ENCODE measurements at regions not wholly inside any gene's neighbourhood (a gene's known extent, or its start where the extent isn't known, plus 50 kb on each side); places are given as distances from the start of the nearest gene placed in this dataset.

- no peak for DNase-seq (ENCODE audit: extremely low read depth, low read depth)
Observed at GRCh38 chr2:217631115-217631514, 371.7 kb downstream of the TNS1 start.

- no peak for DNase-seq (ENCODE audit: extremely low read depth, low read depth)
Observed at GRCh38 chr2:217629347-217629746, 373.4 kb downstream of the TNS1 start.

GRCh38 chr2:217628061-217628460 is 374.7 kb downstream of the TNS1 start:
- no peak for DNase-seq (ENCODE audit: extremely low read depth, low read depth)

GRCh38 chr2:217626926-217627325 is 375.9 kb downstream of the TNS1 start:
- DNase-seq (ENCODE audit: extremely low read depth, low read depth) = no peak

- DNase-seq (ENCODE audit: extremely low read depth, low read depth) = no peak
Observed at GRCh38 chr2:217625557-217626169, 377.1 kb downstream of the TNS1 start.

GRCh38 chr2:217623281-217623912 is 379.4 kb downstream of the TNS1 start:
- no peak for DNase-seq (ENCODE audit: extremely low read depth, low read depth)

- no peak for DNase-seq (ENCODE audit: extremely low read depth, low read depth)
Observed at GRCh38 chr2:217622205-217623060, 380.4 kb downstream of the TNS1 start.

- no peak for DNase-seq (ENCODE audit: extremely low read depth, low read depth)
Observed at GRCh38 chr2:217621391-217621801, 381.4 kb downstream of the TNS1 start.

- no peak for DNase-seq (ENCODE audit: extremely low read depth, low read depth)
Observed at GRCh38 chr2:217618744-217619143, 384.1 kb downstream of the TNS1 start.

- DNase-seq (ENCODE audit: extremely low read depth, low read depth) = no peak
Observed at GRCh38 chr2:217617616-217618022, 385.2 kb downstream of the TNS1 start.

- no peak for DNase-seq (ENCODE audit: extremely low read depth, low read depth)
Observed at GRCh38 chr2:217616936-217617335, 385.9 kb downstream of the TNS1 start.

- DNase-seq (ENCODE audit: extremely low read depth, low read depth) = no peak
Observed at GRCh38 chr2:217615171-217615570, 387.6 kb downstream of the TNS1 start.

- DNase-seq (ENCODE audit: extremely low read depth, low read depth) = no peak
Observed at GRCh38 chr2:217614498-217614897, 388.3 kb downstream of the TNS1 start.

GRCh38 chr2:217614096-217614495 is 388.7 kb downstream of the TNS1 start:
- DNase-seq (ENCODE audit: extremely low read depth, low read depth) = no peak

- DNase-seq (ENCODE audit: extremely low read depth, low read depth) = no peak
Observed at GRCh38 chr2:217612920-217613319, 389.9 kb downstream of the TNS1 start.

GRCh38 chr2:217612211-217612610 is 390.6 kb downstream of the TNS1 start:
- DNase-seq (ENCODE audit: extremely low read depth, low read depth) = no peak

- no peak for DNase-seq (ENCODE audit: extremely low read depth, low read depth)
Observed at GRCh38 chr2:217611626-217612127, 391.1 kb downstream of the TNS1 start.

GRCh38 chr2:217611056-217611455 is 391.7 kb downstream of the TNS1 start:
- DNase-seq (ENCODE audit: extremely low read depth, low read depth) = no peak

- no peak for DNase-seq (ENCODE audit: extremely low read depth, low read depth)
Observed at GRCh38 chr2:217610401-217610814, 392.4 kb downstream of the TNS1 start.

- no peak for DNase-seq (ENCODE audit: extremely low read depth, low read depth)
Observed at GRCh38 chr2:217609952-217610351, 392.8 kb downstream of the TNS1 start.

GRCh38 chr2:217606296-217606695 is 396.5 kb downstream of the TNS1 start:
- no peak for DNase-seq (ENCODE audit: extremely low read depth, low read depth)
